Neural progenitor cell (in vitro differentiated cells): ENCODE measurements at regions not wholly inside any gene's neighbourhood (a gene's known extent, or its start where the extent isn't known, plus 50 kb on each side); places are given as distances from the start of the nearest gene placed in this dataset.
A peak's percentile ranks its signal among the peaks of the same experiment; 100 is the strongest.

Source experiments
- DNase-seq: peaks from one replicate; pipeline ENCODE4 v3.0.0-alpha.2; 2016; ENCODE audit warnings: low spot score
- H2AFZ ChIP-seq: fragments of 200-600 bp; sonication (generic); replicated peaks from 2 replicates; pipeline ENCODE4 v1.6.1; 2016; ENCODE audit warnings: antibody characterized with exemption
- H3F3A ChIP-seq: fragments of 200-600 bp; sonication (generic); 2 replicates; pipeline ENCODE4 v1.6.1; 2016; ENCODE audit warnings: antibody characterized with exemption, low read depth
- H3K27ac ChIP-seq: fragments of 200-600 bp; sonication (generic); 2 replicates; pipeline ENCODE4 v1.5.1; 2016; ENCODE audit warnings: mild to moderate bottlenecking
- H3K27me3 ChIP-seq: fragments of 200-600 bp; sonication (generic); 2 replicates; pipeline ENCODE4 v1.6.1; 2016; ENCODE audit warnings: mild to moderate bottlenecking, moderate library complexity
- H3K36me3 ChIP-seq: fragments of 200-600 bp; sonication (generic); 2 replicates; pipeline ENCODE4 v1.5.1; 2016
- H3K4me1 ChIP-seq: fragments of 200-600 bp; sonication (generic); 2 replicates; pipeline ENCODE4 v1.6.1; 2016; ENCODE audit warnings: mixed run types
- H3K4me2 ChIP-seq: fragments of 200-600 bp; sonication (generic); 2 replicates; pipeline ENCODE4 v1.6.1; 2016
- H3K4me3 ChIP-seq: fragments of 200-600 bp; sonication (generic); 2 replicates; pipeline ENCODE4 v1.5.1; 2016
- H3K79me2 ChIP-seq: fragments of 200-600 bp; sonication (generic); 2 replicates; pipeline ENCODE4 v1.6.1; 2016; ENCODE audit warnings: low read depth
- H3K9ac ChIP-seq: fragments of 200-600 bp; sonication (generic); 2 replicates; pipeline ENCODE4 v1.6.1; 2016
- H3K9me3 ChIP-seq: fragments of 200-600 bp; sonication (generic); 2 replicates; pipeline ENCODE4 v1.5.1; 2016; ENCODE audit warnings: low read depth
- H4K20me1 ChIP-seq: fragments of 200-600 bp; sonication (generic); 2 replicates; pipeline ENCODE4 v1.6.1; 2016; ENCODE audit warnings: low read depth
- H3K27ac Mint-ChIP-seq: 3 replicates; pipeline ENCODE4 v1.8.0; 2021; ENCODE audit warnings: mixed read lengths
- H3K27me3 Mint-ChIP-seq: 2 replicates; pipeline ENCODE4 v1.8.0; 2022; ENCODE audit warnings: low read depth, mild to moderate bottlenecking, inconsistent platforms, moderate library complexity, mixed read lengths; ENCODE audit not compliant: insufficient read depth
- H3K36me3 Mint-ChIP-seq: 3 replicates; pipeline ENCODE4 v1.8.0; 2021; ENCODE audit warnings: mixed read lengths
- H3K4me1 Mint-ChIP-seq: 3 replicates; pipeline ENCODE4 v1.8.0; 2021; ENCODE audit warnings: mixed read lengths
- H3K4me3 Mint-ChIP-seq: 3 replicates; pipeline ENCODE4 v1.8.0; 2021; ENCODE audit warnings: mild to moderate bottlenecking, moderate library complexity, mixed read lengths
- H3K9me3 Mint-ChIP-seq: 3 replicates; pipeline ENCODE4 v1.8.0; 2020; ENCODE audit warnings: mixed read lengths
- CTCF ChIP-seq: fragments of 200-600 bp; sonication (generic); IDR thresholded peaks from 2 replicates; pipeline ENCODE4 v1.5.1; 2017; ENCODE audit warnings: antibody characterized with exemption, mild to moderate bottlenecking
- EZH2 ChIP-seq: fragments of 200-600 bp; sonication (generic); IDR thresholded peaks from 2 replicates; pipeline ENCODE4 v1.6.1; 2017; ENCODE audit warnings: antibody characterized with exemption, mild to moderate bottlenecking, moderate library complexity
- EZH2phosphoT487 ChIP-seq: fragments of 200-600 bp; sonication (generic); IDR thresholded peaks from 2 replicates; pipeline ENCODE4 v1.6.1; 2017; ENCODE audit warnings: antibody characterized with exemption

GRCh38 chr14:61179061-61179690 is 102.0 kb downstream of the TMEM30B start:
- H3K36me3 ChIP-seq = no peaks in the 10 kb centered on the region
- H3K27ac ChIP-seq = no peak overlapping the region
- H3K36me3 Mint-ChIP-seq = no peaks in the 10 kb centered on the region
- peaks cover 14% of the 10 kb centered on the region for H3F3A ChIP-seq
- peaks cover 5% of the 10 kb centered on the region for H3K27me3 Mint-ChIP-seq
- no peaks in the 10 kb centered on the region for H3K9me3 ChIP-seq
- no peaks in the 10 kb centered on the region for H3K9me3 Mint-ChIP-seq
- no peak for TF ChIP-seq EZH2phosphoT487
- no peak for TF ChIP-seq EZH2
- no peak for TF ChIP-seq CTCF
- peaks cover 26% of the 10 kb centered on the region for H3K4me1 Mint-ChIP-seq
- H3K4me3 ChIP-seq = no peak overlapping the region
- no peak overlapping the region for H3K9ac ChIP-seq
- H3K4me2 ChIP-seq = no peak overlapping the region
- H3K27me3 ChIP-seq = no peaks in the 10 kb centered on the region
- peaks cover 12% of the 10 kb centered on the region for H3K4me1 ChIP-seq
- no peaks in the 10 kb centered on the region for H4K20me1 ChIP-seq
- H3K27ac Mint-ChIP-seq = peak overlapping the region; percentile 8
- no peak for DNase-seq
- no peaks in the 10 kb centered on the region for H3K79me2 ChIP-seq
- no peak overlapping the region for H3K4me3 Mint-ChIP-seq
- H2AFZ ChIP-seq = no peak overlapping the region

GRCh38 chr14:61178226-61179060 is 102.7 kb downstream of the TMEM30B start:
- Histone ChIP-seq H3K27ac (no peak overlapping the region), H4K20me1 (no peaks in the 10 kb centered on the region), H3K27me3 (no peaks in the 10 kb centered on the region), H3K4me2 (no peak overlapping the region), H2AFZ (no peak overlapping the region), H3K36me3 (no peaks in the 10 kb centered on the region), H3K79me2 (no peaks in the 10 kb centered on the region), H3K9ac (no peak overlapping the region), H3F3A (peaks cover 18% of the 10 kb centered on the region), H3K4me3 (no peak overlapping the region), H3K4me1 (peaks cover 15% of the 10 kb centered on the region), H3K9me3 (no peaks in the 10 kb centered on the region)
- H3K36me3 Mint-ChIP-seq = no peaks in the 10 kb centered on the region
- peak overlapping the region; percentile 8 for H3K27ac Mint-ChIP-seq
- H3K9me3 Mint-ChIP-seq = peaks cover under 1% of the 10 kb centered on the region
- H3K4me3 Mint-ChIP-seq = no peak overlapping the region
- H3K27me3 Mint-ChIP-seq = peaks cover 5% of the 10 kb centered on the region
- DNase-seq = no peak
- H3K4me1 Mint-ChIP-seq = peaks cover 26% of the 10 kb centered on the region
- TF ChIP-seq EZH2 = no peak
- TF ChIP-seq EZH2phosphoT487 = no peak
- TF ChIP-seq CTCF = no peak

GRCh38 chr14:61177279-61178225 is 103.6 kb downstream of the TMEM30B start:
- no peak overlapping the region for H3K9ac ChIP-seq
- no peak for DNase-seq
- no peak overlapping the region for H3K4me2 ChIP-seq
- Mint-ChIP-seq H3K4me1 (peaks cover 26% of the 10 kb centered on the region), H3K4me3 (no peak overlapping the region), H3K36me3 (no peaks in the 10 kb centered on the region), H3K27me3 (peaks cover 5% of the 10 kb centered on the region), H3K9me3 (peaks cover 8% of the 10 kb centered on the region), H3K27ac (no peak overlapping the region)
- TF ChIP-seq EZH2phosphoT487 (no peak), CTCF (no peak), EZH2 (no peak)
- no peak overlapping the region for H3K4me3 ChIP-seq
- H2AFZ ChIP-seq = no peak overlapping the region
- no peaks in the 10 kb centered on the region for H3K9me3 ChIP-seq
- H3K36me3 ChIP-seq = no peaks in the 10 kb centered on the region
- no peaks in the 10 kb centered on the region for H3K27me3 ChIP-seq
- H3F3A ChIP-seq = peaks cover 18% of the 10 kb centered on the region
- no peaks in the 10 kb centered on the region for H4K20me1 ChIP-seq
- H3K4me1 ChIP-seq = peaks cover 11% of the 10 kb centered on the region
- no peaks in the 10 kb centered on the region for H3K79me2 ChIP-seq
- H3K27ac ChIP-seq = no peak overlapping the region
